Liver (tissue), 8 donors: ENCODE measurements at regions not wholly inside any gene's neighbourhood (a gene's known extent, or its start where the extent isn't known, plus 50 kb on each side); places are given as distances from the start of the nearest gene placed in this dataset.

Source experiments
- DNase-seq: peaks from one replicate; pipeline ENCODE4 v3.0.0-alpha.2; 2017; ENCODE audit warnings: low spot score
- H3K27ac ChIP-seq, 2 donors: one replicate each; pipeline ENCODE4 v1.7.0; 2013; ENCODE audit warnings: inconsistent platforms in 2 of 2, low read length in 2 of 2, control low read depth in 1 of 2, low read depth in 1 of 2, mild to moderate bottlenecking in 1 of 2
- H3K27me3 ChIP-seq, 4 donors: one replicate each; pipeline versions ENCODE4 v1.6.1 to v1.7.0; 2013; ENCODE audit warnings: low read length in 3 of 4, inconsistent platforms in 1 of 4, mild to moderate bottlenecking in 1 of 4, moderate library complexity in 1 of 4; ENCODE audit not compliant: control insufficient read depth in 4 of 4, insufficient read depth in 4 of 4
- H3K36me3 ChIP-seq, 4 donors: one replicate each; pipeline versions ENCODE4 v1.6.1 to v1.7.0; 2013; ENCODE audit warnings: low read length in 3 of 4, mild to moderate bottlenecking in 3 of 4, low read depth in 1 of 4, moderate library complexity in 1 of 4; ENCODE audit not compliant: control insufficient read depth in 4 of 4, insufficient read depth in 3 of 4
- H3K4me1 ChIP-seq, 4 donors: one replicate each; pipeline versions ENCODE4 v1.6.1 to v1.7.0; 2013; ENCODE audit warnings: low read length in 3 of 4, mild to moderate bottlenecking in 3 of 4, moderate library complexity in 1 of 4; ENCODE audit not compliant: control insufficient read depth in 4 of 4, insufficient read depth in 4 of 4
- H3K4me3 ChIP-seq, 3 donors: one replicate each; pipeline versions ENCODE4 v1.6.1 to v1.7.0; 2013; ENCODE audit warnings: low read length in 3 of 3, control low read depth in 1 of 3, low read depth in 1 of 3, mild to moderate bottlenecking in 1 of 3
- H3K9ac ChIP-seq, 2 donors: one replicate each; pipeline ENCODE4 v1.7.0; 2013; ENCODE audit warnings: low read length in 2 of 2, mild to moderate bottlenecking in 2 of 2, moderate library complexity in 2 of 2, control low read depth in 1 of 2, low read depth in 1 of 2
- H3K9me3 ChIP-seq, 4 donors: one replicate each; pipeline versions ENCODE4 v1.6.1 to v1.7.0; 2013; ENCODE audit warnings: low read length in 3 of 4; ENCODE audit not compliant: control insufficient read depth in 4 of 4
- CTCF ChIP-seq: fragments of 150-350 bp; IDR thresholded peaks from 2 replicates; pipeline ENCODE4 v1.5.1; 2017; ENCODE audit warnings: improper control_type of control experiment, low read depth, low read length; ENCODE audit not compliant: missing input control
- EGR1 ChIP-seq, 2 donors: IDR thresholded peaks; 2 replicates each; pipeline ENCODE4 v1.6.1; 2016 to 2018; ENCODE audit warnings: antibody characterized with exemption in 2 of 2, low read depth in 2 of 2
- FOXA1 ChIP-seq: IDR thresholded peaks from 2 replicates; pipeline ENCODE4 v1.6.1; 2016; ENCODE audit warnings: antibody characterized with exemption
- FOXA2 ChIP-seq: IDR thresholded peaks from 2 replicates; pipeline ENCODE4 v1.6.1; 2016; ENCODE audit warnings: antibody characterized with exemption
- HNF4A ChIP-seq, 2 donors: conservative IDR thresholded peaks; 2 replicates each; pipeline ENCODE4 v1.6.1; 2016; ENCODE audit warnings: antibody characterized with exemption in 2 of 2, mild to moderate bottlenecking in 2 of 2
- NR2F2 ChIP-seq: IDR thresholded peaks from 2 replicates; pipeline ENCODE4 v1.6.1; 2016; ENCODE audit warnings: antibody characterized with exemption
- RAD21 ChIP-seq, 2 donors: IDR thresholded peaks; 2 replicates each; pipeline ENCODE4 v1.6.1; 2016; ENCODE audit warnings: antibody characterized with exemption in 2 of 2, mild to moderate bottlenecking in 2 of 2
- REST ChIP-seq: IDR thresholded peaks from 2 replicates; pipeline ENCODE4 v1.6.1; 2016; ENCODE audit warnings: antibody characterized with exemption, mild to moderate bottlenecking
- SP1 ChIP-seq: IDR thresholded peaks from 2 replicates; pipeline ENCODE4 v1.6.1; 2018; ENCODE audit warnings: antibody characterized with exemption, mild to moderate bottlenecking
- TAF1 ChIP-seq: conservative IDR thresholded peaks from 2 replicates; pipeline ENCODE4 v1.6.1; 2016; ENCODE audit warnings: antibody characterized with exemption, mild to moderate bottlenecking
- ZBTB33 ChIP-seq: IDR thresholded peaks from 2 replicates; pipeline ENCODE4 v1.6.1; 2016; ENCODE audit warnings: antibody characterized with exemption
- WGBS: extraction: QIAGEN DNeasy Blood & Tissue Kit; methylation state at CpG from one replicate; pipeline ENCODE4 v1.1.7; 2013; 5-methylcytosine and 5-hydroxymethylcytosine counted together
- donor health status: healthy.
- donor health status: healthy.
- donor health status: healthy.
- donor health status: healthy.
- donor health status: healthy.

GRCh38 chr1:194289569-194290266 is 1103.3 kb upstream of the B3GALT2 start (continued):
- no peak for TF ChIP-seq CTCF
- TF ChIP-seq RAD21 (IDR thresholded peaks at IDR 0.05): no peak

- Histone ChIP-seq H3K4me1 (no peaks in the 10 kb centered on the region), H3K27me3 (no peaks in the 10 kb centered on the region), H3K36me3 (no peaks in the 10 kb centered on the region), H3K9ac (no peak overlapping the region), H3K27ac (no peak overlapping the region), H3K4me3 (no peak overlapping the region), H3K9me3 (no peaks in the 10 kb centered on the region)
- TF ChIP-seq EGR1 (IDR thresholded peaks at IDR 0.05; ENCODE audit: low read depth in 2 of 2): no peak
- TF ChIP-seq RAD21 (IDR thresholded peaks at IDR 0.05): no peak
- TF ChIP-seq NR2F2: no peak
- TF ChIP-seq FOXA1: no peak
- no peak for TF ChIP-seq ZBTB33
- no peak for TF ChIP-seq CTCF
- no peak for TF ChIP-seq HNF4A (conservative IDR thresholded peaks at IDR 0.05)
- TF ChIP-seq REST: no peak
- WGBS: 63% methylated on average over 1 of the region's 1 CpG
- DNase-seq: no peak
Measured at GRCh38 chr1:194288238-194288637, 1101.8 kb upstream of the B3GALT2 start.

GRCh38 chr1:194281376-194281775 is 1095.0 kb upstream of the B3GALT2 start:
- 80% methylated on average over 3 of the region's 3 CpGs for WGBS
- no peaks in the 10 kb centered on the region for H3K9me3 ChIP-seq
- H3K4me3 ChIP-seq: no peak overlapping the region
- TF ChIP-seq NR2F2 (no peak), SP1 (no peak), FOXA2 (no peak), TAF1 (no peak), HNF4A (conservative IDR thresholded peaks at IDR 0.05) (no peak), CTCF (no peak)
- H3K4me1 ChIP-seq: no peaks in the 10 kb centered on the region
- H3K9ac ChIP-seq: no peak overlapping the region
- H3K27me3 ChIP-seq: no peaks in the 10 kb centered on the region
- H3K27ac ChIP-seq: no peak overlapping the region
- no peaks in the 10 kb centered on the region for H3K36me3 ChIP-seq
- no peak for DNase-seq
